SH-SY5Y (cell line): ENCODE measurements at regions not wholly inside any gene's neighbourhood (a gene's known extent, or its start where the extent isn't known, plus 50 kb on each side); places are given as distances from the start of the nearest gene placed in this dataset.

ENCODE experiments used
- GATA2 ChIP-seq: IDR thresholded peaks from 2 replicates; pipeline ENCODE4 v1.6.1; 2011; ENCODE audit warnings: mild to moderate bottlenecking, low read depth, low read length
- GATA3 ChIP-seq: IDR thresholded peaks from 2 replicates; pipeline ENCODE4 v1.6.1; 2011; ENCODE audit warnings: low read depth, mild to moderate bottlenecking, low read length, moderate library complexity

GRCh38 chr13:99911965-99912566 lies 59.5 kb downstream of the ZIC5 start:
- no peak for TF ChIP-seq GATA3
- no peak for TF ChIP-seq GATA2
